ENCODE measurements at regions not wholly inside any gene's neighbourhood (a gene's known extent, or its start where the extent isn't known, plus 50 kb on each side); places are given as distances from the start of the nearest gene placed in this dataset.

- H3K9ac ChIP-seq (ENCODE audit: low read depth, low read length) = no peak overlapping the region
- TF ChIP-seq CTCF (IDR thresholded peaks at IDR 0.05; ENCODE audit: borderline replicate concordance, extremely low read depth, low read length, poor library complexity, severe bottlenecking) (no peak), EZH2 (IDR thresholded peaks at IDR 0.05; ENCODE audit: borderline replicate concordance, low read depth, low read length, severe bottlenecking) (no peak)
- H3K27ac ChIP-seq (ENCODE audit: low read length) = no peak overlapping the region
- no peaks in the 10 kb centered on the region for H3K9me3 ChIP-seq (ENCODE audit: insufficient read depth, low read length, severe bottlenecking)
- H3K4me2 ChIP-seq (ENCODE audit: insufficient read depth, low read length) = no peak overlapping the region
- H2AFZ ChIP-seq (ENCODE audit: low read depth, low read length) = no peak overlapping the region
- no peaks in the 10 kb centered on the region for H3K79me2 ChIP-seq (ENCODE audit: insufficient read depth, low read length)
- H4K20me1 ChIP-seq (ENCODE audit: insufficient read depth, low read length) = no peaks in the 10 kb centered on the region
- no peak overlapping the region for H3K4me3 ChIP-seq (ENCODE audit: low read depth in 1 of 2, low read length in 2 of 2)
- H3K4me1 ChIP-seq (ENCODE audit: insufficient read depth, low read length) = no peaks in the 10 kb centered on the region
- H3K36me3 ChIP-seq (ENCODE audit: insufficient read depth, low read length) = no peaks in the 10 kb centered on the region
- H3K27me3 ChIP-seq (ENCODE audit: insufficient read depth, low read length, poor library complexity) = no peaks in the 10 kb centered on the region
- ATAC-seq (ENCODE audit: insufficient read depth, low read depth) (no peak), DNase-seq (no peak)
Measured at GRCh38 chr12:74896186-74896585, 313.5 kb downstream of the KCNC2 start.

- H3K79me2 ChIP-seq (ENCODE audit: insufficient read depth, low read length) = no peaks in the 10 kb centered on the region
- no peaks in the 10 kb centered on the region for H3K9me3 ChIP-seq (ENCODE audit: insufficient read depth, low read length, severe bottlenecking)
- peak; percentile 21; the same call in 1 of the 3 replicates for ATAC-seq (ENCODE audit: insufficient read depth, low read depth)
- DNase-seq = no peak
- no peak overlapping the region for H3K4me3 ChIP-seq (ENCODE audit: low read depth in 1 of 2, low read length in 2 of 2)
- no peak overlapping the region for H3K4me2 ChIP-seq (ENCODE audit: insufficient read depth, low read length)
- H3K27me3 ChIP-seq (ENCODE audit: insufficient read depth, low read length, poor library complexity) = no peaks in the 10 kb centered on the region
- H3K9ac ChIP-seq (ENCODE audit: low read depth, low read length) = no peak overlapping the region
- no peaks in the 10 kb centered on the region for H4K20me1 ChIP-seq (ENCODE audit: insufficient read depth, low read length)
- H3K27ac ChIP-seq (ENCODE audit: low read length) = no peak overlapping the region
- no peaks in the 10 kb centered on the region for H3K4me1 ChIP-seq (ENCODE audit: insufficient read depth, low read length)
- no peaks in the 10 kb centered on the region for H3K36me3 ChIP-seq (ENCODE audit: insufficient read depth, low read length)
- H2AFZ ChIP-seq (ENCODE audit: low read depth, low read length) = no peak overlapping the region
- TF ChIP-seq EZH2 (IDR thresholded peaks at IDR 0.05; ENCODE audit: borderline replicate concordance, low read depth, low read length, severe bottlenecking) (no peak), CTCF (IDR thresholded peaks at IDR 0.05; ENCODE audit: borderline replicate concordance, extremely low read depth, low read length, poor library complexity, severe bottlenecking) (no peak)
Measured at GRCh38 chr12:74897425-74898211, 312.0 kb downstream of the KCNC2 start.

- H3K79me2 ChIP-seq (ENCODE audit: insufficient read depth, low read length) = no peaks in the 10 kb centered on the region
- DNase-seq (no peak), ATAC-seq (ENCODE audit: insufficient read depth, low read depth) (no peak)
- no peak overlapping the region for H3K9ac ChIP-seq (ENCODE audit: low read depth, low read length)
- no peak overlapping the region for H2AFZ ChIP-seq (ENCODE audit: low read depth, low read length)
- no peak overlapping the region for H3K4me2 ChIP-seq (ENCODE audit: insufficient read depth, low read length)
- no peaks in the 10 kb centered on the region for H4K20me1 ChIP-seq (ENCODE audit: insufficient read depth, low read length)
- H3K9me3 ChIP-seq (ENCODE audit: insufficient read depth, low read length, severe bottlenecking) = no peaks in the 10 kb centered on the region
- TF ChIP-seq CTCF (IDR thresholded peaks at IDR 0.05; ENCODE audit: borderline replicate concordance, extremely low read depth, low read length, poor library complexity, severe bottlenecking) = no peak
- TF ChIP-seq EZH2 (IDR thresholded peaks at IDR 0.05; ENCODE audit: borderline replicate concordance, low read depth, low read length, severe bottlenecking) = no peak
- no peak overlapping the region for H3K27ac ChIP-seq (ENCODE audit: low read length)
- no peaks in the 10 kb centered on the region for H3K4me1 ChIP-seq (ENCODE audit: insufficient read depth, low read length)
- H3K27me3 ChIP-seq (ENCODE audit: insufficient read depth, low read length, poor library complexity) = no peaks in the 10 kb centered on the region
- H3K4me3 ChIP-seq (ENCODE audit: low read depth in 1 of 2, low read length in 2 of 2) = no peak overlapping the region
- H3K36me3 ChIP-seq (ENCODE audit: insufficient read depth, low read length) = no peaks in the 10 kb centered on the region
Measured at GRCh38 chr12:74899031-74899829, 310.4 kb downstream of the KCNC2 start.

Data from DND-41 (cell line).